Naive thymus-derived CD4-positive, alpha-beta T cell (primary cell): ENCODE measurements at regions not wholly inside any gene's neighbourhood (a gene's known extent, or its start where the extent isn't known, plus 50 kb on each side); places are given as distances from the start of the nearest gene placed in this dataset.

Experiments
- ATAC-seq: fragments of 150-1000 bp; cut with Tn5 transposase; 2 replicates; pipeline ENCODE4 v1.10.0; 2021; ENCODE audit warnings: mild to moderate bottlenecking, moderate library complexity
- CTCF ChIA-PET: fragments of 350-600 bp; sonication (Branson Sonifier 250); formaldehyde crosslinking; loops from one replicate; lab custom pipeline; 2021; ENCODE audit warnings: antibody characterized with exemption; lab: Charles Lee
- POLR2A ChIA-PET: fragments of 350-600 bp; sonication (Branson Sonifier 250); formaldehyde crosslinking; loops from one replicate; lab custom pipeline; 2021; ENCODE audit warnings: antibody characterized with exemption, inconsistent platforms; lab: Charles Lee
- DNase-seq, 9 donors: peaks; one replicate each; pipeline versions ENCODE4 v3.0.0 to v3.0.0-alpha.2; 2020 to 2022; ENCODE audit warnings: mixed read lengths in 1 of 9
- H3K27ac ChIP-seq: one replicate; pipeline ENCODE4 v1.7.0; 2013; ENCODE audit warnings: mild to moderate bottlenecking, low read depth, low read length, moderate library complexity
- H3K27me3 ChIP-seq, 2 donors: one replicate each; pipeline ENCODE4 v1.7.0; 2013; ENCODE audit warnings: low read length in 2 of 2, mild to moderate bottlenecking in 2 of 2, moderate library complexity in 2 of 2; ENCODE audit not compliant: control insufficient read depth in 2 of 2, insufficient read depth in 2 of 2
- H3K36me3 ChIP-seq, 3 experiments: 1 replicate in 2 of 3; 2 replicates in 1 of 3; pipeline ENCODE4 v1.7.0; 2013; ENCODE audit warnings: low read length in 3 of 3, mild to moderate bottlenecking in 3 of 3, moderate library complexity in 1 of 3; ENCODE audit not compliant: insufficient read depth in 3 of 3, control insufficient read depth in 2 of 3
- H3K4me1 ChIP-seq, 2 donors: one replicate each; pipeline ENCODE4 v1.7.0; 2013; ENCODE audit warnings: low read length in 2 of 2, mild to moderate bottlenecking in 2 of 2, moderate library complexity in 1 of 2; ENCODE audit not compliant: control insufficient read depth in 2 of 2, insufficient read depth in 2 of 2
- H3K4me3 ChIP-seq: 2 replicates; pipeline ENCODE4 v1.7.0; 2013; ENCODE audit warnings: mild to moderate bottlenecking, low read length
- H3K9me3 ChIP-seq, 3 experiments: 1 replicate in 2 of 3; 2 replicates in 1 of 3; pipeline ENCODE4 v1.7.0; 2013; ENCODE audit warnings: low read length in 3 of 3; ENCODE audit not compliant: control insufficient read depth in 2 of 3
- H3K27ac Mint-ChIP-seq, 9 donors: one replicate each; pipeline ENCODE4 v1.8.0; 2020 to 2022; ENCODE audit warnings: mixed read lengths in 9 of 9, mild to moderate bottlenecking in 8 of 9, moderate library complexity in 5 of 9, inconsistent platforms in 2 of 9
- H3K27me3 Mint-ChIP-seq, 5 donors: one replicate each; pipeline ENCODE4 v1.8.0; 2021 to 2022; ENCODE audit warnings: mixed read lengths in 5 of 5, mild to moderate bottlenecking in 1 of 5
- H3K36me3 Mint-ChIP-seq, 5 donors: one replicate each; pipeline ENCODE4 v1.8.0; 2020 to 2022; ENCODE audit warnings: mixed read lengths in 5 of 5, mild to moderate bottlenecking in 3 of 5, inconsistent platforms in 1 of 5
- H3K4me1 Mint-ChIP-seq, 7 donors: one replicate each; pipeline ENCODE4 v1.8.0; 2020 to 2022; ENCODE audit warnings: mixed read lengths in 7 of 7, mild to moderate bottlenecking in 3 of 7, inconsistent platforms in 1 of 7
- H3K4me3 Mint-ChIP-seq, 10 donors: one replicate each; pipeline ENCODE4 v1.8.0; 2020 to 2022; ENCODE audit warnings: mild to moderate bottlenecking in 10 of 10, mixed read lengths in 10 of 10, moderate library complexity in 6 of 10, inconsistent platforms in 2 of 10
- H3K9me3 Mint-ChIP-seq, 11 donors: one replicate each; pipeline ENCODE4 v1.8.0; 2020 to 2022; ENCODE audit warnings: mixed read lengths in 11 of 11, mild to moderate bottlenecking in 4 of 11, inconsistent platforms in 1 of 11, moderate library complexity in 1 of 11
- intact Hi-C, 2 donors: fragments of 100-400 bp; cut with micrococcal nuclease; formaldehyde crosslinking; loops; one replicate each; pipeline ENCODE4 v1.15.1; 2023

- H3K36me3 ChIP-seq, result no peaks in the 10 kb centered on the region
- ChIA-PET CTCF (no interaction called here), POLR2A (no interaction called here)
- no peaks in the 10 kb centered on the region for H3K27me3 ChIP-seq
- no peaks in the 10 kb centered on the region for H3K9me3 ChIP-seq
- Mint-ChIP-seq H3K4me1 (peaks cover 0 to 3% (median 0%) of the 10 kb centered on the region in 7 donors), H3K36me3 (peaks cover 0 to 2% (median 0%) of the 10 kb centered on the region in 5 donors), H3K9me3 (peaks cover 0 to 4% (median 0%) of the 10 kb centered on the region in 11 donors), H3K4me3 (no peak overlapping the region), H3K27ac (no peak overlapping the region), H3K27me3 (peaks cover 0 to 12% (median 4%) of the 10 kb centered on the region in 5 donors)
- no peak overlapping the region for H3K27ac ChIP-seq
- DNase-seq (no peak), ATAC-seq (no peak)
- intact Hi-C loops, result no loop called here
- no peak overlapping the region for H3K4me3 ChIP-seq
- H3K4me1 ChIP-seq, result no peaks in the 10 kb centered on the region
Measured at GRCh38 chr12:93200291-93200917, 177.3 kb upstream of the NUDT4 start.

DNA sequence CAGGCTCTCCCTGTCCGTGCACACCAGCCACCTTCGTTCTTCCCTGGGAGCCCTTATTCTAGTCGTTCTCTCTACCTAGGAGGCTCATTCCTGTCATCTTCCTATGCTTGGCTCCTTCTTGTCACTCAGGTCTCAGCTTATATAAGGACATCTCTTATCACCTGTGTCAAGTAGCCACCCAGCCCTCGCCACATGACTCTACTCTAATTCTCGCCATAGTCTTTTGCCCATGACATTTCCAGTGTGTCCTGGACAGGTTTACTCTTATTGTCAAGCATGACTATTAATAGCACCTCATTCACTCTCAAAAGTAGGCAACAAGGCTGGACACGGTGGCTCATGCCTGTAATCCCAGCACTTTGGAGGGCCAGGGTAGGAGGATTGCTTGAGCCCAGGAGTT lies 175.7 kb upstream of the NUDT4 start:
- DNase-seq, result no peak
- Mint-ChIP-seq H3K9me3 (peaks cover 0 to 4% (median 0%) of the 10 kb centered on the region in 11 donors), H3K27ac (no peak overlapping the region), H3K4me3 (no peak overlapping the region), H3K27me3 (peaks cover 0 to 12% (median 4%) of the 10 kb centered on the region in 5 donors), H3K36me3 (peaks cover 0 to 2% (median 0%) of the 10 kb centered on the region in 5 donors), H3K4me1 (peaks cover 0 to 3% (median 0%) of the 10 kb centered on the region in 7 donors)
- no peaks in the 10 kb centered on the region for H3K36me3 ChIP-seq
- no peaks in the 10 kb centered on the region for H3K4me1 ChIP-seq
- POLR2A ChIA-PET, result no interaction called here
- H3K4me3 ChIP-seq, result no peak overlapping the region
- H3K9me3 ChIP-seq, result no peaks in the 10 kb centered on the region
- CTCF ChIA-PET, result interaction anchor here (0.6 kb wide), 1 partner anchor 1768 kb away, joined by 3 read pairs; no protein-coding TSS in a partner anchor
- H3K27ac ChIP-seq, result no peak overlapping the region
- intact Hi-C loops, result no loop called here
- no peak for ATAC-seq
- H3K27me3 ChIP-seq, result no peaks in the 10 kb centered on the region

DNA sequence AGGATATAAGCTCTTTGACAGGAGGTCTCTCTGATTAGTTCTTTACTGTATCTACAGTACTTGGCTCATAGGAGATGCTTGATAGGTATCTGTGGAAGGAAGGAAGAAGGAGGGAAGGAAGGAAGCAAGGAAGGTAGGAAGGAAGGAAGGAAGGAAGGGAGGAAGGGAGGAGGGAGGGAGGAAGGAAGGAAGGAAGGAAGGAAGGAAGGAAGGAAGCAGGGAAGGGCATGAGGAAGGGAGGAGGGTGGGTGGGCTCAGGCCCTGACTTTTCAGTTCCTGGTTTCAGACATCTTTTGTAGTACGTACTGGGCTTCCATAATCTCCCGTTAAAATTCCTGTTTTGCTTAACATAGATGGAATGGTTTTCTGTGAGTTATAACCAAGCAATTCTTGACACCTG lies 175.0 kb upstream of the NUDT4 start:
- no peak for ATAC-seq
- Mint-ChIP-seq H3K36me3 (peaks cover 0 to 2% (median 0%) of the 10 kb centered on the region in 5 donors), H3K27ac (no peak overlapping the region), H3K4me3 (no peak overlapping the region), H3K9me3 (peaks cover 0 to 4% (median 0%) of the 10 kb centered on the region in 11 donors), H3K27me3 (peaks cover 0 to 11% (median 4%) of the 10 kb centered on the region in 5 donors), H3K4me1 (peaks cover 0 to 4% (median 0%) of the 10 kb centered on the region in 7 donors)
- intact Hi-C loops, result no loop called here
- Histone ChIP-seq H3K4me3 (no peak overlapping the region), H3K4me1 (no peaks in the 10 kb centered on the region), H3K9me3 (no peaks in the 10 kb centered on the region), H3K27me3 (no peaks in the 10 kb centered on the region), H3K36me3 (no peaks in the 10 kb centered on the region), H3K27ac (no peak overlapping the region)
- ChIA-PET CTCF (interaction anchor here (0.6 kb wide), 2 partner anchors 94 to 1769 kb away, joined by 3 read pairs; no protein-coding TSS in a partner anchor), POLR2A (no interaction called here)
- DNase-seq, result no peak

DNA sequence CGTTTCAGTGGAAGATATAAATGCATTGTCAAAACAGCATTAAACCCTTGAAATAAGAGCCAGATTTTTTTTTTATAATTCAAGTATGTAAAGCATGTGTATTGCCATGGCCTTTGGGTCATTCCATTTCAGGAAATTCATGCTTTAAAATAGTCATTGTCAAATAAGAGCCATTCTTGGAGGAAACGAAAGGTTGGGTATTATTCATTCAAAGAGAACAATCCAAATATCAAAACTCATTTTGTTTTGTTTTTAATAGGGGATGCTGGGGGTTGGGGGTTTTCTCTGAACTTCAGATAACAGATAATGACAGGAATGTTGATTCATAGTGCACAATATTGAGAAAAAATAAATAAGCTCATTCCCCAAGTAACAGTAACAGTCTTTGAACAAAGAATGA lies 174.4 kb upstream of the NUDT4 start:
- Histone ChIP-seq H3K4me3 (no peak overlapping the region), H3K27ac (no peak overlapping the region), H3K36me3 (no peaks in the 10 kb centered on the region), H3K4me1 (no peaks in the 10 kb centered on the region), H3K9me3 (no peaks in the 10 kb centered on the region), H3K27me3 (no peaks in the 10 kb centered on the region)
- H3K36me3 Mint-ChIP-seq, result peaks cover 0 to 2% (median 0%) of the 10 kb centered on the region in 5 donors
- intact Hi-C loops, result no loop called here
- peaks cover 0 to 5% (median 0%) of the 10 kb centered on the region in 7 donors for H3K4me1 Mint-ChIP-seq
- no peak for ATAC-seq
- no peak for DNase-seq
- ChIA-PET POLR2A (no interaction called here), CTCF (no interaction called here)
- H3K4me3 Mint-ChIP-seq, result no peak overlapping the region
- peaks cover 0 to 8% (median 4%) of the 10 kb centered on the region in 5 donors for H3K27me3 Mint-ChIP-seq
- peaks cover 0 to 2% (median 0%) of the 10 kb centered on the region in 11 donors for H3K9me3 Mint-ChIP-seq
- no peak overlapping the region for H3K27ac Mint-ChIP-seq

GRCh38 chr12:93204896-93205295 lies 172.8 kb upstream of the NUDT4 start:
- POLR2A ChIA-PET, result no interaction called here
- H3K4me1 Mint-ChIP-seq, result peaks cover 0 to 5% (median 0%) of the 10 kb centered on the region in 7 donors
- ATAC-seq (no peak), DNase-seq (no peak)
- Histone ChIP-seq H3K27me3 (no peaks in the 10 kb centered on the region), H3K27ac (no peak overlapping the region), H3K36me3 (no peaks in the 10 kb centered on the region), H3K4me1 (no peaks in the 10 kb centered on the region), H3K4me3 (no peak overlapping the region), H3K9me3 (no peaks in the 10 kb centered on the region)
- H3K36me3 Mint-ChIP-seq, result peaks cover 0 to 2% (median 0%) of the 10 kb centered on the region in 5 donors
- no peak overlapping the region for H3K27ac Mint-ChIP-seq
- CTCF ChIA-PET, result no interaction called here
- H3K27me3 Mint-ChIP-seq, result peaks cover 0 to 5% (median 4%) of the 10 kb centered on the region in 5 donors
- intact Hi-C loops, result no loop called here
- peaks cover 0 to 4% (median 0%) of the 10 kb centered on the region in 11 donors for H3K9me3 Mint-ChIP-seq
- H3K4me3 Mint-ChIP-seq, result no peak overlapping the region

DNA sequence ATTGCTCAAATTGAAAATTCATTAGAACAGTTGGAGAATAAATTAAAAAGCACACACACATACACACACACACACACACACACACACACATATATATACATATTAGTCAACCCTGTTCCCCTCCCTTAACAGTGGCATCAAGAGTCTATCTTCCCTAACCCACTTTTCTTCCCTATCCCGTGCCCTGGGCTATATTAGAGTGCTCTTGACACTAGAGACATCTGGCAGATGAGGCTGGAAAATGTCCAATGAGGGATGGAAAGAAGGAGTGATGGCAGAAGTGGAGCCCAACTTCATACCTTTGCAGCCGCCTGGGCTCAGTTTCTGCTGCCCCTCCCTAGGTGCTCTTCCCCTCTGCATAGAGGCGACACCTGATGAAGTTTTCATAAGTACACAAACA lies 172.4 kb upstream of the NUDT4 start:
- H3K4me3 ChIP-seq, result no peak overlapping the region
- ChIA-PET CTCF (no interaction called here), POLR2A (no interaction called here)
- Mint-ChIP-seq H3K27me3 (peaks cover 0 to 5% (median 4%) of the 10 kb centered on the region in 5 donors), H3K27ac (no peak overlapping the region), H3K4me3 (no peak overlapping the region), H3K36me3 (peaks cover 0 to 2% (median 0%) of the 10 kb centered on the region in 5 donors), H3K9me3 (peaks cover 0 to 5% (median 0%) of the 10 kb centered on the region in 11 donors), H3K4me1 (peaks cover 0 to 4% (median 0%) of the 10 kb centered on the region in 7 donors)
- no peaks in the 10 kb centered on the region for H3K4me1 ChIP-seq
- H3K27ac ChIP-seq, result no peak overlapping the region
- ATAC-seq (no peak), DNase-seq (no peak)
- H3K9me3 ChIP-seq, result no peaks in the 10 kb centered on the region
- no peaks in the 10 kb centered on the region for H3K36me3 ChIP-seq
- H3K27me3 ChIP-seq, result no peaks in the 10 kb centered on the region
- intact Hi-C loops, result no loop called here

- no peaks in the 10 kb centered on the region for H3K36me3 ChIP-seq
- Mint-ChIP-seq H3K27me3 (peaks cover 0 to 5% (median 0%) of the 10 kb centered on the region in 5 donors), H3K27ac (no peak overlapping the region), H3K4me3 (no peak overlapping the region), H3K4me1 (peaks cover 0 to 2% (median 0%) of the 10 kb centered on the region in 7 donors), H3K36me3 (no peaks in the 10 kb centered on the region), H3K9me3 (peaks cover 0 to 3% (median 0%) of the 10 kb centered on the region in 11 donors)
- H3K27ac ChIP-seq, result no peak overlapping the region
- no peaks in the 10 kb centered on the region for H3K27me3 ChIP-seq
- ChIA-PET POLR2A (no interaction called here), CTCF (no interaction called here)
- no peaks in the 10 kb centered on the region for H3K4me1 ChIP-seq
- ATAC-seq, result no peak
- DNase-seq, result no peak
- intact Hi-C loops, result no loop called here
- no peak overlapping the region for H3K4me3 ChIP-seq
- no peaks in the 10 kb centered on the region for H3K9me3 ChIP-seq
Measured at GRCh38 chr12:93208011-93208410, 169.7 kb upstream of the NUDT4 start.
